HEK293 (cell line): ENCODE measurements at regions not wholly inside any gene's neighbourhood (a gene's known extent, or its start where the extent isn't known, plus 50 kb on each side); places are given as distances from the start of the nearest gene placed in this dataset.
A peak's percentile ranks its signal among the peaks of the same experiment; 100 is the strongest.

Experiments
- CTCF ChIA-PET: fragments of 350-600 bp; formaldehyde crosslinking; extraction: SDS; loops from one replicate; lab custom pipeline; 2021; ENCODE audit warnings: antibody characterized with exemption; lab: Yijun Ruan, JAX
- POLR2A ChIA-PET: fragments of 300-600 bp; formaldehyde crosslinking; extraction: SDS; loops from one replicate; lab custom pipeline; 2020; ENCODE audit warnings: antibody characterized with exemption, inconsistent platforms; lab: Yijun Ruan, JAX
- H3K27ac ChIP-seq: fragments of 200-500 bp; sonication (Bioruptor generic); 2 replicates; pipeline ENCODE4 v1.5.1; 2014; ENCODE audit warnings: low read depth, low read length, control low read depth, inconsistent platforms; ENCODE audit errors: extremely low read depth
- H3K36me3 ChIP-seq, 2 experiments: fragments of 200-500 bp in 1 of 2; sonication (Bioruptor generic) in 1 of 2; 1 replicate in 1 of 2; 2 replicates in 1 of 2; pipeline ENCODE4 v1.5.1; 2014 to 2017; ENCODE audit warnings: inconsistent platforms in 2 of 2, low read length in 2 of 2; ENCODE audit not compliant: control insufficient read depth in 2 of 2, insufficient read depth in 1 of 2
- H3K4me1 ChIP-seq: fragments of 200-500 bp; sonication (Bioruptor generic); 2 replicates; pipeline ENCODE4 v1.5.1; 2014; ENCODE audit warnings: mild to moderate bottlenecking, low read length, inconsistent platforms; ENCODE audit not compliant: control insufficient read depth, insufficient read depth
- H3K4me3 ChIP-seq: 2 replicates; pipeline ENCODE4 v1.5.1; 2011; ENCODE audit warnings: low read depth, mild to moderate bottlenecking, control low read depth, low read length, moderate library complexity
- H3K9me3 ChIP-seq: fragments of 200-500 bp; sonication (Bioruptor generic); 2 replicates; pipeline ENCODE4 v1.5.1; 2014; ENCODE audit warnings: low read depth, low read length, inconsistent platforms; ENCODE audit not compliant: control insufficient read depth, insufficient read depth
- EGR2 ChIP-seq: fragments of 450-650 bp; formaldehyde crosslinking; IDR thresholded peaks from 2 replicates; pipeline ENCODE4 v1.5.1; 2016; ENCODE audit warnings: low read depth, missing biosample characterization, missing genetic modification characterization
- KLF16 ChIP-seq: fragments of 450-650 bp; formaldehyde crosslinking; IDR thresholded peaks from 2 replicates; pipeline ENCODE4 v1.5.1; 2017; ENCODE audit warnings: missing biosample characterization, missing genetic modification characterization
- TCF7L2 ChIP-seq: IDR thresholded peaks from 2 replicates; pipeline ENCODE4 v1.6.1; 2011; ENCODE audit warnings: low read depth, mild to moderate bottlenecking, inconsistent platforms, low read length, moderate library complexity, borderline replicate concordance
- ZFHX2 ChIP-seq: fragments of 450-650 bp; formaldehyde crosslinking; conservative IDR thresholded peaks from 2 replicates; pipeline ENCODE4 v1.5.1; 2016; ENCODE audit warnings: missing biosample characterization, missing genetic modification characterization
- ZNF138 ChIP-seq: fragments of 450-650 bp; formaldehyde crosslinking; IDR thresholded peaks from 2 replicates; pipeline ENCODE4 v1.5.1; 2016; ENCODE audit warnings: missing biosample characterization, missing genetic modification characterization, borderline replicate concordance
- ZNF501 ChIP-seq: fragments of 450-650 bp; formaldehyde crosslinking; IDR thresholded peaks from 2 replicates; pipeline ENCODE4 v1.5.1; 2016; ENCODE audit warnings: missing biosample characterization, missing genetic modification characterization
- ZNF768 ChIP-seq: fragments of 450-650 bp; formaldehyde crosslinking; IDR thresholded peaks from 2 replicates; pipeline ENCODE4 v1.5.1; 2018; ENCODE audit warnings: missing biosample characterization, mild to moderate bottlenecking, missing genetic modification characterization
- ZNF777 ChIP-seq: fragments of 450-650 bp; formaldehyde crosslinking; IDR thresholded peaks from 2 replicates; pipeline ENCODE4 v1.5.1; 2017; ENCODE audit warnings: missing biosample characterization, missing genetic modification characterization, borderline replicate concordance
- TF ChIP-seq, protein P1 (sequence below): fragments of 450-650 bp; formaldehyde crosslinking; IDR thresholded peaks from 2 replicates; pipeline ENCODE4 v1.5.1; 2016; ENCODE audit warnings: missing biosample characterization, missing genetic modification characterization
- TF ChIP-seq, protein P2 (sequence below): fragments of 450-650 bp; formaldehyde crosslinking; IDR thresholded peaks from 2 replicates; pipeline ENCODE4 v1.5.1; 2016; ENCODE audit warnings: missing biosample characterization, missing genetic modification characterization
- TF ChIP-seq, protein P3 (sequence below): fragments of 450-650 bp; formaldehyde crosslinking; IDR thresholded peaks from 2 replicates; pipeline ENCODE4 v1.5.1; 2016; ENCODE audit warnings: missing biosample characterization, missing genetic modification characterization, low read depth
- TF ChIP-seq, protein P4 (sequence below): fragments of 450-650 bp; formaldehyde crosslinking; IDR thresholded peaks from 2 replicates; pipeline ENCODE4 v1.5.1; 2016; ENCODE audit warnings: missing biosample characterization, missing genetic modification characterization
- TF ChIP-seq, protein P5 (sequence below): fragments of 450-650 bp; formaldehyde crosslinking; IDR thresholded peaks from 2 replicates; pipeline ENCODE4 v1.5.1; 2016; ENCODE audit warnings: missing biosample characterization, missing genetic modification characterization
- TF ChIP-seq, protein P6 (sequence below): fragments of 450-650 bp; formaldehyde crosslinking; conservative IDR thresholded peaks from 2 replicates; pipeline ENCODE4 v1.5.1; 2016; ENCODE audit warnings: low read depth, missing biosample characterization, missing genetic modification characterization

DNA sequence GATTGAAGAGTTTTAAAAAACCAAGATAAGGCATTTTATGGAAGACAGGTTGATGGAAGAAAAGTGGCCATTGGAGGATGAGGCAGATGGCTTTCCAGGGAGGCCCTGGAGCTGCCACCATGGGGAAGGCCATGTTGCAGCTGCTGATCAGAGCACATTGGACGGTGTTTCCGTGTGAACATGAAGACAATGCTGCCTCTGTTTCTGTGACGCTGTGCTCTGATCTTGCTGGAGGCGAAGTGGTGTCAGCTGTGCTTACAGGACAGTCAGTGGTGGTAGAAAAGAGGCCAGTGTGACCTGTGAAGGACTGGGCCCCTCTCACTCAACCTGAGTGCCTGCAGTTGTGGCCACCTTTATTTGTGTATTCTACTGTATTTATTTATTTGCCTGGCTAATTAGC lies 132.9 kb downstream of the FAM204A start:
- TF ChIP-seq, protein P1, sequence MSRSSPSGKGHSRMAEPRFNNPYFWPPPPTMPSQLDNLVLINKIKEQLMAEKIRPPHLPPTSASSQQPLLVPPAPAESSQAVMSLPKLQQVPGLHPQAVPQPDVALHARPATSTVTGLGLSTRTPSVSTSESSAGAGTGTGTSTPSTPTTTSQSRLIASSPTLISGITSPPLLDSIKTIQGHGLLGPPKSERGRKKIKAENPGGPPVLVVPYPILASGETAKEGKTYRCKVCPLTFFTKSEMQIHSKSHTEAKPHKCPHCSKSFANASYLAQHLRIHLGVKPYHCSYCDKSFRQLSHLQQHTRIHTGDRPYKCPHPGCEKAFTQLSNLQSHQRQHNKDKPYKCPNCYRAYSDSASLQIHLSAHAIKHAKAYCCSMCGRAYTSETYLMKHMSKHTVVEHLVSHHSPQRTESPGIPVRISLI (tag by site-specific recombination), result no peak
- CTCF ChIA-PET, result no interaction called here

DNA sequence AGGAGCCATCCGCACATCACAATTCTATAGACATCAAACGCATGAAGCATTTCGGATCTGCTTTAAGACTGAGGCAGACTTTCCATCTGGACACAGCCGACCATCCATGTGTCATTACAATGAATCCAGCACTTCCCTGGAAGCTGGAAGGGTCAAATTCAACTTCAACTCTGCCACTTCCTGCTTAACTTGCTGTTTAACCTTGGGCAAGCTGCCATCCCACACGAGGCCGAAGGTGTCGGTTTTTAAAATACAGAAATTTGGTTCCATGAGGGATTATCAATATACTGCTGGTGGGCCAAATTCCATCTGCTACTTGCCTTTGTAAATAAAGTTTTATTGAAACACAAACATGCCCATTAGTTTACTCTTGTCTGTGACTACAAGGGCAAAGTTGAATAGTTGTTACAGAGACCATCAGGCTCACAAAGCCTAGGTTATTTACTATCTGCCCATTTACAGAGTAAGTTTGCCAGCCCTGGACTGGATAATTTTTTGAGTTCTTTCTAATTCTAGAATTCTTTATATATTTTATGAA lies 134.6 kb downstream of the FAM204A start:
- ChIA-PET POLR2A (no interaction called here), CTCF (interaction anchor here (0.7 kb wide), 1 partner anchor 337 kb away, joined by 3 read pairs; no protein-coding TSS in a partner anchor)
- Histone ChIP-seq H3K36me3 (no peaks in the 10 kb centered on the region), H3K9me3 (no peaks in the 10 kb centered on the region), H3K4me3 (no peak overlapping the region), H3K4me1 (no peaks in the 10 kb centered on the region), H3K27ac (no peak overlapping the region)
- TF ChIP-seq, protein P2, sequence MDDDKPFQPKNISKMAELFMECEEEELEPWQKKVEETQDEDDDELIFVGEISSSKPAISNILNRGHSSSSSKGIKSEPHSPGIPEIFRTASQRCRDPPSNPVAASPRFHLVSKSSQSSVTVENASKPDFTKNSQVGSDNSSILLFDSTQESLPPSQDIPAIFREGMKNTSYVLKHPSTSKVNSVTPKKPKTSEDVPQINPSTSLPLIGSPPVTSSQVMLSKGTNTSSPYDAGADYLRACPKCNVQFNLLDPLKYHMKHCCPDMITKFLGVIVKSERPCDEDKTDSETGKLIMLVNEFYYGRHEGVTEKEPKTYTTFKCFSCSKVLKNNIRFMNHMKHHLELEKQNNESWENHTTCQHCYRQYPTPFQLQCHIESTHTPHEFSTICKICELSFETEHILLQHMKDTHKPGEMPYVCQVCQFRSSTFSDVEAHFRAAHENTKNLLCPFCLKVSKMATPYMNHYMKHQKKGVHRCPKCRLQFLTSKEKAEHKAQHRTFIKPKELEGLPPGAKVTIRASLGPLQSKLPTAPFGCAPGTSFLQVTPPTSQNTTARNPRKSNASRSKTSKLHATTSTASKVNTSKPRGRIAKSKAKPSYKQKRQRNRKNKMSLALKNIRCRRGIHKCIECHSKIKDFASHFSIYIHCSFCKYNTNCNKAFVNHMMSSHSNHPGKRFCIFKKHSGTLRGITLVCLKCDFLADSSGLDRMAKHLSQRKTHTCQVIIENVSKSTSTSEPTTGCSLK (tag by site-specific recombination), result no peak
- no peak for TF ChIP-seq ZNF501 (tag by site-specific recombination)

More for the DNA sequence above, 132.9 kb downstream of the FAM204A start:
- H3K4me1 ChIP-seq, result 0 out of 2 replicates have a peak, but pooled peaks cover 2% of the 10 kb centered on the region
- H3K36me3 ChIP-seq, result no peaks in the 10 kb centered on the region
- POLR2A ChIA-PET, result no interaction called here
- H3K4me3 ChIP-seq, result no peak overlapping the region
- H3K27ac ChIP-seq, result no peak overlapping the region
- no peaks in the 10 kb centered on the region for H3K9me3 ChIP-seq

DNA sequence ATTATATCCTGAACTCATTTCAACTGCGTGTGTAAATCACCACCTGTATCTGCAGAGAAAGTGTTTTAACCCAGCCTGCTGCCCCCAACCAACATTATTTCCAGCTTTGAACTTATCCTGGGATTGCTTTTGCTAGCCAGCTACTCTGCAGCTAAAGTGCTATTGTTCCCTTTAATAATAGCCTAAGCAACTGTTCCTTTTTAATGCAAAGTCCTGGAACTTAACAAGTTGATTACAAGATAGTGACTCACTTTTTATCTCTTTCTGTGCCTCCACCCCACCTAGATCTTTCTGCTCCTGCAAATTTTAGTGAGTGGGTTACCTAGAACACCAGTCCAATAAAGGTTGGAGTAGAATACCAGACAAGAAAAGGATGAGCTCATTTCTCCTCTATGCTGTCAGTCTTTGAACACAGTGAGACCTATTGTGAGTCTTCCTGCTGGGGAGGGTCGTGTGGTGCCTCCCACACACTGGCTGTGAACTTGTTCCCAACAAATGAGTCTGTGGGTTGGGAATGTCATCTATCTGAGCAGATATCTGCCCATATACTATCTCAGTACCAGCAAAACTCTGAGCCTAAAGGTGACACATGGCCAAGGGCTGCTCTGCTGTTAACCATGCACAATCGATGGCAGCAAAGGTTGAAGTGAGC lies 137.7 kb downstream of the FAM204A start:
- no peaks in the 10 kb centered on the region for H3K9me3 ChIP-seq
- POLR2A ChIA-PET, result no interaction called here
- no peaks in the 10 kb centered on the region for H3K4me1 ChIP-seq
- H3K4me3 ChIP-seq, result no peak overlapping the region
- TF ChIP-seq ZFHX2, result peak; percentile 42
- TF ChIP-seq, protein P3, sequence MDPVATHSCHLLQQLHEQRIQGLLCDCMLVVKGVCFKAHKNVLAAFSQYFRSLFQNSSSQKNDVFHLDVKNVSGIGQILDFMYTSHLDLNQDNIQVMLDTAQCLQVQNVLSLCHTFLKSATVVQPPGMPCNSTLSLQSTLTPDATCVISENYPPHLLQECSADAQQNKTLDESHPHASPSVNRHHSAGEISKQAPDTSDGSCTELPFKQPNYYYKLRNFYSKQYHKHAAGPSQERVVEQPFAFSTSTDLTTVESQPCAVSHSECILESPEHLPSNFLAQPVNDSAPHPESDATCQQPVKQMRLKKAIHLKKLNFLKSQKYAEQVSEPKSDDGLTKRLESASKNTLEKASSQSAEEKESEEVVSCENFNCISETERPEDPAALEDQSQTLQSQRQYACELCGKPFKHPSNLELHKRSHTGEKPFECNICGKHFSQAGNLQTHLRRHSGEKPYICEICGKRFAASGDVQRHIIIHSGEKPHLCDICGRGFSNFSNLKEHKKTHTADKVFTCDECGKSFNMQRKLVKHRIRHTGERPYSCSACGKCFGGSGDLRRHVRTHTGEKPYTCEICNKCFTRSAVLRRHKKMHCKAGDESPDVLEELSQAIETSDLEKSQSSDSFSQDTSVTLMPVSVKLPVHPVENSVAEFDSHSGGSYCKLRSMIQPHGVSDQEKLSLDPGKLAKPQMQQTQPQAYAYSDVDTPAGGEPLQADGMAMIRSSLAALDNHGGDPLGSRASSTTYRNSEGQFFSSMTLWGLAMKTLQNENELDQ (tag by site-specific recombination), result no peak
- TF ChIP-seq, protein P4, sequence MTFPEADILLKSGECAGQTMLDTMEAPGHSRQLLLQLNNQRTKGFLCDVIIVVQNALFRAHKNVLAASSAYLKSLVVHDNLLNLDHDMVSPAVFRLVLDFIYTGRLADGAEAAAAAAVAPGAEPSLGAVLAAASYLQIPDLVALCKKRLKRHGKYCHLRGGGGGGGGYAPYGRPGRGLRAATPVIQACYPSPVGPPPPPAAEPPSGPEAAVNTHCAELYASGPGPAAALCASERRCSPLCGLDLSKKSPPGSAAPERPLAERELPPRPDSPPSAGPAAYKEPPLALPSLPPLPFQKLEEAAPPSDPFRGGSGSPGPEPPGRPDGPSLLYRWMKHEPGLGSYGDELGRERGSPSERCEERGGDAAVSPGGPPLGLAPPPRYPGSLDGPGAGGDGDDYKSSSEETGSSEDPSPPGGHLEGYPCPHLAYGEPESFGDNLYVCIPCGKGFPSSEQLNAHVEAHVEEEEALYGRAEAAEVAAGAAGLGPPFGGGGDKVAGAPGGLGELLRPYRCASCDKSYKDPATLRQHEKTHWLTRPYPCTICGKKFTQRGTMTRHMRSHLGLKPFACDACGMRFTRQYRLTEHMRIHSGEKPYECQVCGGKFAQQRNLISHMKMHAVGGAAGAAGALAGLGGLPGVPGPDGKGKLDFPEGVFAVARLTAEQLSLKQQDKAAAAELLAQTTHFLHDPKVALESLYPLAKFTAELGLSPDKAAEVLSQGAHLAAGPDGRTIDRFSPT (tag by site-specific recombination), result no peak
- no peak for TF ChIP-seq ZNF768
- TF ChIP-seq, protein P5, sequence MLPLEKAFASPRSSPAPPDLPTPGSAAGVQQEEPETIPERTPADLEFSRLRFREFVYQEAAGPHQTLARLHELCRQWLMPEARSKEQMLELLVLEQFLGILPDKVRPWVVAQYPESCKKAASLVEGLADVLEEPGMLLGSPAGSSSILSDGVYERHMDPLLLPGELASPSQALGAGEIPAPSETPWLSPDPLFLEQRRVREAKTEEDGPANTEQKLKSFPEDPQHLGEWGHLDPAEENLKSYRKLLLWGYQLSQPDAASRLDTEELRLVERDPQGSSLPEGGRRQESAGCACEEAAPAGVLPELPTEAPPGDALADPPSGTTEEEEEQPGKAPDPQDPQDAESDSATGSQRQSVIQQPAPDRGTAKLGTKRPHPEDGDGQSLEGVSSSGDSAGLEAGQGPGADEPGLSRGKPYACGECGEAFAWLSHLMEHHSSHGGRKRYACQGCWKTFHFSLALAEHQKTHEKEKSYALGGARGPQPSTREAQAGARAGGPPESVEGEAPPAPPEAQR (tag by site-specific recombination), result no peak
- no peak for TF ChIP-seq TCF7L2
- TF ChIP-seq, protein P6, sequence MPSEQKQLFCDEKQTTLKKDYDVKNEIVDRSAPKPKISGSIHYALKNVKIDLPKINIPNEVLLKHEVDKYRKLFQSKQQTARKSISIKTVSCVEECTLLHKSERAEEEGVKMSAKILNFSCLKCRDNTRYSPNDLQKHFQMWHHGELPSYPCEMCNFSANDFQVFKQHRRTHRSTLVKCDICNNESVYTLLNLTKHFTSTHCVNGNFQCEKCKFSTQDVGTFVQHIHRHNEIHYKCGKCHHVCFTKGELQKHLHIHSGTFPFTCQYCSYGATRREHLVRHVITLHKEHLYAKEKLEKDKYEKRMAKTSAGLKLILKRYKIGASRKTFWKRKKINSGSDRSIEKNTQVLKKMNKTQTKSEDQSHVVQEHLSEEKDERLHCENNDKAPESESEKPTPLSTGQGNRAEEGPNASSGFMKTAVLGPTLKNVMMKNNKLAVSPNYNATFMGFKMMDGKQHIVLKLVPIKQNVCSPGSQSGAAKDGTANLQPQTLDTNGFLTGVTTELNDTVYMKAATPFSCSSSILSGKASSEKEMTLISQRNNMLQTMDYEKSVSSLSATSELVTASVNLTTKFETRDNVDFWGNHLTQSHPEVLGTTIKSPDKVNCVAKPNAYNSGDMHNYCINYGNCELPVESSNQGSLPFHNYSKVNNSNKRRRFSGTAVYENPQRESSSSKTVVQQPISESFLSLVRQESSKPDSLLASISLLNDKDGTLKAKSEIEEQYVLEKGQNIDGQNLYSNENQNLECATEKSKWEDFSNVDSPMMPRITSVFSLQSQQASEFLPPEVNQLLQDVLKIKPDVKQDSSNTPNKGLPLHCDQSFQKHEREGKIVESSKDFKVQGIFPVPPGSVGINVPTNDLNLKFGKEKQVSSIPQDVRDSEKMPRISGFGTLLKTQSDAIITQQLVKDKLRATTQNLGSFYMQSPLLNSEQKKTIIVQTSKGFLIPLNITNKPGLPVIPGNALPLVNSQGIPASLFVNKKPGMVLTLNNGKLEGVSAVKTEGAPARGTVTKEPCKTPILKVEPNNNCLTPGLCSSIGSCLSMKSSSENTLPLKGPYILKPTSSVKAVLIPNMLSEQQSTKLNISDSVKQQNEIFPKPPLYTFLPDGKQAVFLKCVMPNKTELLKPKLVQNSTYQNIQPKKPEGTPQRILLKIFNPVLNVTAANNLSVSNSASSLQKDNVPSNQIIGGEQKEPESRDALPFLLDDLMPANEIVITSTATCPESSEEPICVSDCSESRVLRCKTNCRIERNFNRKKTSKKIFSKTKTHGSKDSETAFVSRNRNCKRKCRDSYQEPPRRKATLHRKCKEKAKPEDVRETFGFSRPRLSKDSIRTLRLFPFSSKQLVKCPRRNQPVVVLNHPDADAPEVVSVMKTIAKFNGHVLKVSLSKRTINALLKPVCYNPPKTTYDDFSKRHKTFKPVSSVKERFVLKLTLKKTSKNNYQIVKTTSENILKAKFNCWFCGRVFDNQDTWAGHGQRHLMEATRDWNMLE (tag by site-specific recombination), result no peak
- peak; percentile 75 for TF ChIP-seq EGR2
- no peak for TF ChIP-seq KLF16 (tag by site-specific recombination)
- TF ChIP-seq ZNF777 (tag by site-specific recombination), result no peak
- TF ChIP-seq ZNF138 (tag by site-specific recombination), result no peak
- CTCF ChIA-PET, result interaction anchor here (0.6 to 1.2 kb wide), 4 partner anchors 38 to 663 kb away, joined by 3 to 4 read pairs (median 3); no protein-coding TSS in a partner anchor
- no peaks in the 10 kb centered on the region for H3K36me3 ChIP-seq
- no peak overlapping the region for H3K27ac ChIP-seq
